Hindlimb muscle (tissue), 1 donor: ENCODE measurements at regions not wholly inside any gene's neighbourhood (a gene's known extent, or its start where the extent isn't known, plus 50 kb on each side); places are given as distances from the start of the nearest gene placed in this dataset.
"Not testable (repeated sequence)": the region's sequence is repeated elsewhere in the genome, so short reads cannot be mapped to it uniquely, and the experiment has no call there.

Experiments used
- DNase-seq: peaks from one replicate; pipeline ENCODE4 v3.0.0-alpha.2; 2013

DNA sequence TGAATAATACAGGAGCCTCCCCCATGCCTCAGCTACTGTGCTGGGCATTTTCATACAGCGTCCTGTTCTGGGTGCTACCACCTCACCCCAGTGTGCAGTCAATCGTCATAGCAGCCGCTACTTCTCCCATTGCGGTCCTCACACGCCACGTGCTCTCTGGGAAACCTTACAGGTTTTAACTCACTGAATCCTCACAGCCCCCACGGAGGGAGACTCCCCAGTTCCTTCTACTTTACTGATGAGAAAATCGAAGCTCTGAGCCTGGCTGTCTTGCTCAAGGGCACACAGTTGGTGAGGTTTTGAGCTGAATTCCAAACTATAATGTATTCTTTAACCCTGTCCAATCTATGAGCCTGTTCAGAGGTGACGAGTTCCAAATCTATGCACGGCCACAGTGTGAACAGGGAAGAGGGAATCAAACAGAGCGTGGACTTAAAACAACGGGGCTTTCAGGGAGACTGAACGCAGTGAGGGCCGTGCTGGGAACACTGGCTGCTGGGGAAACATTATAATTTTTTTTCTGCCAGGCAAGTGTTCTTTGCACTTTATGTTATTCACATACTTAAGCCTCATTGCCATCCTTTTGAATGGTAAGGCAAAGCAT, 421.5 kb downstream of the BRD1 start:
- DNase-seq = no peak

DNA sequence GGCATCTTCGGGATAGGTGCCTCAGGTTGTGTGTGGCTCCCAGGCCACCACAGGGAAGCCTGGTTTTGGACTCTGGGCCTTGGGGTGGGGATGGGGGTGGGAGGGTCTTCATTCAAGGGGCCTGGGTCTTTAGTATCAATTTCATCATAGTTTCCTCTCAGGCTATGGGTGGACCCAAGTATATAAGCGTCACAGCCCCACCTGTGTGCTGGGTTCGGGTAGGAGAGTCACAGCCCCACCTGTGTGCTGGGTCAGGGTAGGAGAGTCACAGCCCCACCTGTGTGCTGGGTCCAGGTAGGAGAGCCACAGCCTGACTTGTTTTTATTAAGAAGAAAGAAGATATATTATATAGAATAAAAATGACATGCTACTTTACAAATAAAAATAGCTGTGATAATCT, 422.1 kb downstream of the BRD1 start:
- no peak for DNase-seq

DNA sequence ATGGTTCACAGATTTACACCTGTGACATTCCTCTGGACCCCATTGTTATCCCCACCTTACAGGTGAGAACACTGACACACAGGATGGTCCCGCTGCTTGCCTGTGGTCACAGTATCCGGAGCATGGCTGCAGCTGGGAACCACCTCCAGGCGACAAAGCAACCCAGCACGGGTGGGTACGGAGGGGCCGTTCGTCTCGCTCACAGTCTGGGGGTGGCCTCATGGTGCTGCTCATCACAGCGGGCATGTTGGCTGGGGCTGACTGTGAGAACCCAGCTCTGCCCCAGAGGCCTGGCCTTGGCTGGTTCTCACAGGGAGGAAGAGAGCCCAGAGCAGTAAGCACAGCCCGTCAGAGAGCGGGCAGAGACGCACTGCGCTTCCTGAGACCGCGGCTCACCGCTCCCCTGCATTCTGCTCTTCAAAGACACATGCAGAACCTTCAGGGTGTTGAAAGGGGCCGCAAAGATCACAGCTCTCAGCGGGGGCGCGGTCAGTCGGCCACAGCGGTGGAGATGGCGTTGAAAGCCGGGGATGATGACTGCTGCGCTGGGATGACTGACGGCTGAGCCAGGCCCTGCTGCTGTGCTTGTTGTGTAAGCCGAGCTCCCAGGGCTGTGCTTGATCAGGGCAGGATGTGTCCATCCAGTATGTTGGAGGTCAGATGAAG, 423.0 kb downstream of the BRD1 start:
- DNase-seq = no peak

DNA sequence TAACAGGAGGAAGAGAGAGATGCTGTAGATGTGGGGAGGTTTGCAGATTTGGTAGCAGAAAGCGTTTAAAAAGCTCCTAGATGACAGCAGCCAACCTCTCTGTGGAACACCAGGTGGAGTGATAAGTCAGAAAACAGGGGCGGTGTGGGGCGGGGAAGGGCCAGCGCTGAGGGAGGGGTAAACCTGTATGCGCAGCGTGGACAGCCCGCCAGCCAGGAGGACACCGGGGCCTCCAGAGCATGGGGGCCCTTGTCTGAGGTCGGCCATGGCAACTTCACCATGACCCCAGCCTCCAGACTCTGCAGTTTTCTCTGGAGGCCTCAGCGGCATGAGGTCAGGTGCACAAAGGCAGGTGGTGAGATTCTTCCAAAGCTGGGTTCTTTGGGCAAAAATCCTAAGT, 423.7 kb downstream of the BRD1 start:
- DNase-seq = no peak

DNA sequence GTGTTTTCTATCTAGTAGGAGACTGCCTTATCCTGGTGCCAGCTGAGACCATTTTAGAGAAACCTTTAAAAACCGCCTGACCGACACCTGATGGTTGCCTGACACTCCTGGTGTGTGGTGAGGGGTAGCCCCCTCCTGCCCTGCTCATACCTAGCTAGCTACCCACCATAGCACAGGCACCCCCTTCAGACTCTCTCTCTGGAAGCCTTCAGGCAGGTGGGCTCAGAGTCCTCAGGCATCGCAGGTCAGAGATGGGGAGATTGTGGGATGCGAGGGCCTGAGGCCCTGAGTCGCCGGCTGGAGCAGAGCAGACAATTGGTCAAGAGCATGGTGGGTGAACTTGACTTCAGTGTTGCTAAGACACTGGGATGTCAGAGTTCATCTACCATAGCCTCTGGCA, 424.6 kb downstream of the BRD1 start:
- DNase-seq = no peak

DNA sequence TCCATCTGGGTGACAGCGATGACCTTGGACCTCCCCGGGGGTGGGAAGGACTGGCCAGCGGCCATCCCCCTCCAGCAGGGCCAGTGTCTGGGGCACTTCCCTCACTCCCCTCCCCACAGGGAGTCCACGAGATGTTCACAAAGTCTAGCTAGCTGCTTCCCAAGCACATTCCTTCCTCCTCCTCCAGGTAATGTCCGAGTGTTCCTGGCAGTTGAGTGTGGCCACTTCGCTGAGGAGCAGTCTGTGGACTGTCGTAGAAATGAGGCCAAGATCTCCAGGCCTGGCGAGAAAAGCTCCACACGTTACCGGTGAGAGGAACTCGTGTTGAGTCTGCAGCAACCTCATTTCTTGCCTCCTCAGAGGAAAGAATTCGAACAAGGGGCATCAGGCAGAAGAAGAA, 425.5 kb downstream of the BRD1 start:
- DNase-seq = no peak

DNA sequence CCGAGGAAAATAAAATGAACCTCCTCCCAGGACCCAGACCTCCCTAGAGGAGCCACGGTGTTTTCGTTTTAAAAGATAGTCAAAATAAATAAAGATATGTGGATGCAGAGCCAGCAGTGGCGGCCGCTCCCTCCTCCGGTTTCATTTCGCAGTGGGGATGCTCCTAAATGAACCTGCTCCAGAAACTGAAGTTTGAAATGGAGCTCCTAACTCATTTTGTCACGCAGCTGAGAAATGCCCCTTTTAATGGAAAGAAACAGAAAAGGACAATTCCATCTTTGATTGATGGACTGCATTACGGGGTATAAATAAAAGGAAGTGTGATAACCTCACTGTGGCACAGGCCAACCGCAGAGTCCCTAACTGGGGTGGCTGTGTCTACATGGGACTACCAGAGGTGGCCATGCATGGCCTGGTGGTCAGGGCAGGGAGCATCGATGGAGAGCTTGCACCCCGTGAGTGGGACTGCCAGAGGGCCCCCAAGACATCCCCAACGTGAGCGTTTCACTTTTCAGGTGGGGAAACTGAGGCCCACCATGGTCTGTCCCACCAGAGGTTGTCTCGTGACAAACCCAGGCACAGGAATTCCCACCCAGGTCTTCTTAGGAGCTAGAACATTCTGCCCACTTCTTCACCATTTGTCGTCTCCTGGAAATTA, 426.6 kb downstream of the BRD1 start:
- DNase-seq = no peak

DNA sequence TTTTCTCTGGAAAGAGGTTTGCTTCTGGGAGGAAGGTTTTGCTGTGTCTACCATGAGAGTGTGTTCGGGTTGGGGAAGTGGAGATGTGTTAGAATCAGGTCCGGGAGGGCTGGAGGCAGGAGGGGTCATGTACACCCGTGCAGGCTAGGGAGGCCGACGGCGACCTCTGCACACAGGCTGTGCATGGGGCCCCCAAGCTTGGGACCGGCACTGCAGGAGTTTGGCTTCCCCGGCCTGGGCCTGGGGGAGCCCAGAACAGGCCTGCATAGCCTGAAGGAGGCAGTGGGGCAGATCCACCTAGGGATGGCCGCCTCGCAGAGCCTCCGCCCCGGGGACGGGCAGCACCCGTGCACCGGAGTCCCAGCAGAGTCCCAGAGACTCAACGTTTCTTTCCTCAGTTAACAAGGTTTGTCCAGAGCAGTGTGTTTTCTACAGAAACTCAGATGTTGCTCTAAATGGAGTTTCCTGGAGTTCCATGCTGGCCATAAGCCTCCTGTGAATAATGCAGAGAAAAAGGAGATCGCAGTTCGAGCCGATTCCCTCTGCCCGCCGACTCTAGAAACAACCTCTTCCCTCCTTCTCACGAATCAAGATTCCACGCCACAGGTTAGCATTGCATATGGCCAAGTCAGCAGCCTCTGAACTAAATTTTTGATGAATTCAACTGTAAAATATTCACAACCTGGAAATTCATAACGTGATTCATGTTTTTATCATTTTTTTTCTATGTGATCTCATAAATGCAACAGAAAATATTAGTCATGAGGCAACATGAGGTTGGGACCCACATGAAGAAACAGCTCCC, 427.3 kb downstream of the BRD1 start:
- no peak for DNase-seq

GRCh38 chr22:49398646-49399045, 429.0 kb downstream of the BRD1 start:
- no peak for DNase-seq

- DNase-seq = no peak
Observed at GRCh38 chr22:49398115-49398514, 429.6 kb downstream of the BRD1 start.

GRCh38 chr22:49396817-49397216, 430.9 kb downstream of the BRD1 start:
- no peak for DNase-seq

DNA sequence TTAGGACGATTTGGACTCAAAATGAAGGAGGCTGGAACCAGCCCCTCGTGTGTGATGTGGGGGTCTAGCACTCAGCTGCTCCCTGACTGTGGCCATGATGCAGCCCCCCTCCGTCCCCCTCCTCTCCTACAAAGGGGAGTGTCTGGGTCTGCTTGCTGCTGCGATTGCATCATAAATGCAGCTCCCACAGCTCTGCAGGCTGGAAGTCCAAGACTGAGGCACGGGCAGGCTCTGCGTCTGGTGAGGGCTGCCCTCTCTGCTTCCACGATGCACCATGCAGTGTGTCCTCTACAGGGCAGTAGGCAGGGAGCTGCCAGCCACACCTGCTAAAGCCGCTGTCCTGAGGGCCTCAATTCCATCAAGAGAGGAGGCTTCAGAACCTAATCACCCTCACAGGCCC, 432.1 kb downstream of the BRD1 start:
- DNase-seq = no peak

DNA sequence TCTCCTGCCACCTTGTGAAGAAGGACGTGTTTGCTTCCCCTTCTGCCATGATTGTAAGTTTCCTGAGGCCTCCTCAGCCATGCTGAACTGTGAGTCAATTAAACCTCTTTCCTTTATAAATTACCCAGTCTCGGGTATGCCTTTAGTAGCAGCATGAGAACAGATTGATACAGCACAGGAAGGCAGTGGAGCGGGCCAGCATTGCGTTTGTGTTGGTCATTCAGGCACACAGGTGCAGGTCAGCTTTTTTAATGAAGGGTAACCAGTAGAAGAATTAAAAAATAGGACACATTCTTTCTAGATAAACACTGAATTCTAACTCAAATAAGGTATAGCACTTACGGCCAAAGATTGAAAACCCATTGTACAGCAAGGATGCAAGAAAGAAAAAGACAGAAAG, 432.6 kb downstream of the BRD1 start:
- DNase-seq = not testable (repeated sequence)

DNA sequence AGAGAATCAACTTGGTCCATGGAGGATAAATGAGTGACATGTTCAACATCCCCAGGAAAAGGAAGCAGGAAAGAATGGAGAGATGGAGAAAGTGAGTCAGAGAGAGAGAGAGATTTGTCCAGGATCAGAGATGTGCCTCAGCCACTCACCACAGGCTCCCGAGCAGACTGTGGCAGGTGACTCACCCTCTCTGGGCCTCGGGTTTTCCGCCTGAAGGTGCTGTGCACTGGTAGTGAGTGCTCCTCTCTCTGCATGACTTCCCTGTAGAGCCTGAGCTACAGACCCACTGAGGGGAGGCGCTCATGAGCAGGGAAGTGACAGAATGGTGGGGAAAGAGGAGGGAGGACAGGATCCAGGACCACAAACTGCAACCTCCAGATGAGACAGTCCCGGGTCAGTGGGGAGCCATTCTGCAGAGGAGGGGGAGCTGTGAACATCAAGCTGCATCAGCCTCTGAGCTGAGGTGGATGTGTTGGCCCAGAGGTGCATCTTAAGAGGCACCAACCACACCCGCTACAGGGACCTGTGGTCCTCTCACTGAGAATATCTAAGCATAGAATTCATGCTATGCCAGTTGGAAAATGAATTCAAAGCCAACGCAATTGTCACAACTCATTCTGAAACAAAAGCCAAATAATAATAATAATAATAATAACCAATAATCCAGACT, 433.4 kb downstream of the BRD1 start:
- DNase-seq = no peak

GRCh38 chr22:49393526-49393925, 434.1 kb downstream of the BRD1 start:
- no peak for DNase-seq

- no peak for DNase-seq
Observed at GRCh38 chr22:49392841-49393510, 434.7 kb downstream of the BRD1 start.

- no peak for DNase-seq
Observed at GRCh38 chr22:49392247-49392646, 435.4 kb downstream of the BRD1 start.

DNA sequence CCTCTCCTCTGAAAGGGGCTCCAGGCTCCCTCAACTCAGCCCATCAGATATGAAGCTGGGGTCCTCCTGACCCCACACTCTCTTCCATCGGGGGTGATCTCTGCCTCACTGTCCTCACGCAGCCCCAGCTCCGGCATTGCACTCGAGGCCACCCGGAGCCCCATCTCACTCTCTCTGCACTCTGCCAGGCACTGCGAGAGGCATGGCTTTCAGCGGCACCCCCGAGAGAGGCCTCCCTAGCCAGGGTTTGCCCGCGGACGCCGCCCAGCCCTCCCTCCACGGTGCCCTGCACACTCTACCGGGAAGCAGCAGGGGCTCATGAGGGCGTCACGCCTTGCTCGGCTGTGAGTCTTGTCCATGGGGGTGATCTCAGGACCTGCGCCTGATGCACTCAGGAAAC, 436.2 kb downstream of the BRD1 start:
- DNase-seq = no peak

- DNase-seq = no peak
Observed at GRCh38 chr22:49390954-49391353, 436.7 kb downstream of the BRD1 start.

- not testable (repeated sequence) for DNase-seq
Observed at GRCh38 chr22:49383909-49384308, 443.8 kb downstream of the BRD1 start.

- no peak for DNase-seq
Observed at GRCh38 chr22:49382451-49382735, 445.3 kb downstream of the BRD1 start.
